GM12892 (cell line): ENCODE measurements at regions not wholly inside any gene's neighbourhood (a gene's known extent, or its start where the extent isn't known, plus 50 kb on each side); places are given as distances from the start of the nearest gene placed in this dataset.

Experiments used
- POLR2A ChIP-seq: IDR thresholded peaks from 2 replicates; pipeline ENCODE4 v1.6.1; 2011; ENCODE audit warnings: low read depth, low read length, control low read depth
- POLR2AphosphoS5 ChIP-seq: IDR thresholded peaks from 2 replicates; pipeline ENCODE4 v1.6.1; 2011; ENCODE audit warnings: low read depth, low read length, control low read depth

- no peak for TF ChIP-seq POLR2AphosphoS5
- no peak for TF ChIP-seq POLR2A
These were observed 76.7 kb upstream of the P3H2 start for GRCh38 chr3:190197346-190197763.
